HEK293 (cell line): ENCODE measurements at regions not wholly inside any gene's neighbourhood (a gene's known extent, or its start where the extent isn't known, plus 50 kb on each side); places are given as distances from the start of the nearest gene placed in this dataset.

ENCODE experiments used
- CTCF ChIP-seq: fragments of 450-650 bp; formaldehyde crosslinking; IDR thresholded peaks from 2 replicates; pipeline ENCODE4 v1.5.1; 2016; ENCODE audit warnings: missing biosample characterization, missing genetic modification characterization
- KLF7 ChIP-seq: fragments of 450-650 bp; formaldehyde crosslinking; IDR thresholded peaks from 2 replicates; pipeline ENCODE4 v1.5.1; 2016; ENCODE audit warnings: missing biosample characterization, missing genetic modification characterization, borderline replicate concordance
- MEIS1 ChIP-seq: sonication (generic); formaldehyde crosslinking; IDR thresholded peaks from 2 replicates; pipeline ENCODE4 v1.8.1; 2022; ENCODE audit warnings: missing genetic modification reagents, mild to moderate bottlenecking, borderline replicate concordance
- SCRT1 ChIP-seq: fragments of 450-650 bp; formaldehyde crosslinking; IDR thresholded peaks from 2 replicates; pipeline ENCODE4 v1.5.1; 2016; ENCODE audit warnings: missing biosample characterization, missing genetic modification characterization, borderline replicate concordance
- ZNF48 ChIP-seq: fragments of 450-650 bp; formaldehyde crosslinking; IDR thresholded peaks from 2 replicates; pipeline ENCODE4 v1.5.1; 2016; ENCODE audit warnings: missing biosample characterization, missing genetic modification characterization

GRCh38 chr13:24040835-24041234 is 119.7 kb upstream of the SPATA13 start:
- TF ChIP-seq SCRT1 (tag by site-specific recombination) (no peak), CTCF (tag by site-specific recombination) (no peak), KLF7 (tag by site-specific recombination) (no peak), ZNF48 (tag by site-specific recombination) (no peak), MEIS1 (no peak)
